ENCODE measurements at regions not wholly inside any gene's neighbourhood (a gene's known extent, or its start where the extent isn't known, plus 50 kb on each side); places are given as distances from the start of the nearest gene placed in this dataset.

DNA sequence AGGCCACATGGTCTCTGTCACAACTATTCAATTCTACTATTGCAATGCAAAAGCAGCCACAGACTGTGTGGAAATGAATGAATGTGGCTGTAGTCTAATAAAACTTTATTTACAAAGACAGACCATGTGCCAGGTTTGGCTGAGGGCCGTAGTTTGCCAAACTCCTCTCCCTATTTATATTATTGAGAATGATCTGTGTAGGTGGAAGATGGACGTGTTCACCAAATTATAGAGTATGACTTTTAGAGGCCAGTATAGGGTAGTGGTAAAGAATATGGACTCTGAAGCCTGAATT lies 125.7 kb upstream of the MYLIP start:
- no peak for TF ChIP-seq CTCF (IDR thresholded peaks at IDR 0.05; ENCODE audit: low read depth, low read length)
- no peak overlapping the region for H3K4me3 ChIP-seq (ENCODE audit: low read depth, low read length)

GRCh38 chr6:16002332-16003196 lies 126.3 kb upstream of the MYLIP start:
- no peak for TF ChIP-seq CTCF (IDR thresholded peaks at IDR 0.05; ENCODE audit: low read depth, low read length)

GRCh38 chr6:16001158-16001557 lies 127.7 kb upstream of the MYLIP start:
- H3K4me3 ChIP-seq (ENCODE audit: low read depth, low read length), result no peak overlapping the region
- TF ChIP-seq CTCF (IDR thresholded peaks at IDR 0.05; ENCODE audit: low read depth, low read length), result no peak

More at GRCh38 chr6:16002332-16003196, 126.3 kb upstream of the MYLIP start:
- H3K4me3 ChIP-seq (ENCODE audit: low read depth, low read length), result no peak overlapping the region

DNA sequence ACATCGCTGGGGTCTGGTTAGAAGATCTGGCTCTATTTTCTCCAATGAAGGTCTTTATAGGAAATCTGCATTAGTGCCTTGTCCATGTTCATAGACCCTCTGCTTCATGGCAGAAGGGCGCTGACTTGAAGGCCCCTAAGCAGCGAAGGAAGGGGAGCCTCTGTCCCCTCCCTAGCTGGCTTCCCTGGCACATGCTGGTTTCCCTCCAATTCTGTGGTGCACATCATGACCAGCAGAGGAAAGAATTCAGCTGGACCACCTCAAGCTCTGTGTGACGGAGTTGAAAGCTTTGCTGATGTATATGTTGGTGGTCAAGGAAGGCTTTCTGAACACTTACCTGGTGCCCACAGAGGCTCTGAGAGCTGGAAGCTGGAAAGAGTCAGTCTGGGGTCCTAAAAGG lies 129.7 kb upstream of the MYLIP start:
- no peak for TF ChIP-seq CTCF (IDR thresholded peaks at IDR 0.05; ENCODE audit: low read depth, low read length)
- no peak overlapping the region for H3K4me3 ChIP-seq (ENCODE audit: low read depth, low read length)

DNA sequence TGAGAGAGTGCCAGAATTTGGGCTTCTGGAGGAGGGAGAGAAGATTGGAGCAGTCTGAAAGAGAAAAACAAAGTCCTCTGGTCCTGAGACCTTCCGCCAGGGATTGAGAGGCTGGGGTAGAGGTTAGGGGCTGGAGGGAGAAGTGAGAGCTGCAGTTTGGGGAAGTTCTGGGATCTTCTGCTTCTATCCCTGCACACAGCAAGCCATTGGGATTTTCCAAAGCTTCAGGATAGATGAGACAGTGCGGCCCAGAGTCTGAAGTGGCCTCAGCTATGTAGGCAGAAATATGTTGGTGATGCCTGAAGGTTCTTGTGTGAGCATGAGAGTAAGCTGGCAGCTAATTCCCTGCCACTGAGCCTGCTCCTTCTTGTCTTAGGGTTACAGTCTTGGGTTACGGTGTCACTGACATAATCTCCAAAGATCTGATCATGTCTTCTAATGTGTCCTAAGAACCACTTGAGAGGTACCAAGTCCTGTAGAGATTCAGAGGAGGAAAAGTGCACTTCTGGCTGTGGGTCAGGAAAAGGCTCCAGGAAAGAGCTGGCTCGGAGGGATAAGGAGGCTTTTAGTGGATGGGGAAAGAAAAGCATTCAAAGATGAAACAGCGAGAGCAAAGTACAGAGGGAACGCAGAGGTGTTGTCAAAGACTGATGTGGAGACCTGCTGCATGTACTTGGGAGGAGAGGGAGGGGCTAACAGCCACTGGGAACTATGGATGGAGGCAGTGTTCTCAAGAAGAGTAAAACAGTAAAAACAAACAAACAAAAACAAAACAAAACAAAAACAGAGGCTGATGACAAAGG lies 131.1 kb upstream of the MYLIP start:
- no peak for TF ChIP-seq CTCF (IDR thresholded peaks at IDR 0.05; ENCODE audit: low read depth, low read length)
- no peak overlapping the region for H3K4me3 ChIP-seq (ENCODE audit: low read depth, low read length)

- no peak overlapping the region for H3K4me3 ChIP-seq (ENCODE audit: low read depth, low read length)
- TF ChIP-seq CTCF (IDR thresholded peaks at IDR 0.05; ENCODE audit: low read depth, low read length), result no peak
Measured at GRCh38 chr6:15996030-15996429, 132.9 kb upstream of the MYLIP start.

DNA sequence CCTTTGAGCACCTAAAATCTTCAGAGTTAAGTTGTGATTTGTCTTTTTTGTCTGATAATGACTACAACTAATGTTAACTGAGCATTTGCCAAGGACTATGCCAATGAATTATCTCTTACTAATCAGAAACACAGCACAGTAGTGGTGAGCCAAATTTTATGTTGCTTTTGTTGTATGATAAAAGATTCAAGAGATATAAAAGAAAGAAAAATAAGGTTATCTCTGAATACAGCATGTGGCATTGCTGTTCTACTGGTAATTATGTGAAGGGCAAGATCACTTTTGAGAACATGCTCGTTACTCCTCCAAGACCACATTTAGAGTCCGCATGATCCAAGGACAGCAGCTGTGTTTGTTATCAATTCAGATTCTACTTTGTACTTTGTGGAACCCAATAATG lies 133.4 kb upstream of the MYLIP start:
- TF ChIP-seq CTCF (IDR thresholded peaks at IDR 0.05; ENCODE audit: low read depth, low read length), result no peak
- no peak overlapping the region for H3K4me3 ChIP-seq (ENCODE audit: low read depth, low read length)

Measured in WI38 (cell line).